Prostate gland (tissue), 2 donors: ENCODE measurements at regions not wholly inside any gene's neighbourhood (a gene's known extent, or its start where the extent isn't known, plus 50 kb on each side); places are given as distances from the start of the nearest gene placed in this dataset.

ENCODE experiments used
- CTCF ChIP-seq, 4 experiments: fragments of 200-600 bp in 2 of 4; fragments of 450-650 bp in 2 of 4; sonication (generic) in 2 of 4; IDR thresholded peaks; 1 replicate in 3 of 4; 2 replicates in 1 of 4; pipeline ENCODE4 v1.5.1; 2016 to 2019; ENCODE audit warnings: antibody characterized with exemption in 4 of 4, mild to moderate bottlenecking in 2 of 4, moderate library complexity in 2 of 4
- POLR2A ChIP-seq: fragments of 450-650 bp; IDR thresholded peaks from one replicate; pipeline ENCODE4 v1.6.1; 2016; ENCODE audit warnings: antibody characterized with exemption, mild to moderate bottlenecking

DNA sequence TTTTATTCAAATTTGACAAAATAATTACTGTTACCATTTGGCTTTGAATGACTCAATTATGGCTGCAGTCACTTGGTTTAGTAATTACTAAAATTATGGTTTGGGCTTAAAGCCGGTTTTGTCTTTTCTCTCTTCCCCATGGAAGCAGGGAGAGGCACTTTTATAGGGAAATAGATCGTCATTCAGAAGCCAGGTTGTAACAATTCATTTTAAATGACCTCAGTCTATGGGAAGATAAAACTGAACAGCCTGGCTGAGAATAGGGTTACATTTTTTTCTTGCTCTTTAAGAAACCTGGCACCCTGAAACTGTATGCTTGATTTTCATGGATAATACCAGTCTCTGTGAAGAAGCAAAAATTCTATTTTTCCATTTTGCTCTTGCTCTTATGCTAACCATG is 169.8 kb downstream of the SMC2 start:
- no peak for TF ChIP-seq POLR2A
- no peak for TF ChIP-seq CTCF (IDR thresholded peaks at IDR 0.05)
